T-helper 1 cell treated with Interleukin-12 subunit alpha and Interleukin-12 subunit beta and Interleukin-4 antibody, amounts not matched to agents 30 ng/mL and 1 ng/mL, for 36 hours (primary cell): ENCODE measurements at regions not wholly inside any gene's neighbourhood (a gene's known extent, or its start where the extent isn't known, plus 50 kb on each side); places are given as distances from the start of the nearest gene placed in this dataset.

Experiments used
- intact Hi-C: fragments of 100-400 bp; cut with micrococcal nuclease; formaldehyde crosslinking; loops from one replicate; pipeline ENCODE4 v1.15.1; 2024

DNA sequence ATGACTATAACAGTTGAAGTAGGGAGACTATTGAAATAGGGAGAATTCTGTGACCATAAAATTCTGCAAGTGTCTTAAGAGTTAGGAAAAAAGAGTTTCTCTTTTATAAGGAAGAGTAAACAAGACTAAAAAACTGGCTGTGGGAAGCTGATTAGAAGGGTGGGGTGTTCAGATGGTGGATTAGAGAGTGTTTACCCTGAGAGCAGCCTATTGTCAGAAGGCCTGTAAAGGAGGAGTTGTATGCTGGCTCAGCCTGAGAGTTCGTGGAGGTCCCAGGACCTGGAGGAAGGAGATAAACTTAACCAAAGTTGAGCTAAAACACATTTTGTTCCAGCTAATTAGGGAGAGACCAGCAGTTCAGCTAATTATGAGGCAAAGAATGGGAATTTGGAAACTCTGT lies 629.7 kb downstream of the PCDH7 start:
- intact Hi-C loops = no loop called here

DNA sequence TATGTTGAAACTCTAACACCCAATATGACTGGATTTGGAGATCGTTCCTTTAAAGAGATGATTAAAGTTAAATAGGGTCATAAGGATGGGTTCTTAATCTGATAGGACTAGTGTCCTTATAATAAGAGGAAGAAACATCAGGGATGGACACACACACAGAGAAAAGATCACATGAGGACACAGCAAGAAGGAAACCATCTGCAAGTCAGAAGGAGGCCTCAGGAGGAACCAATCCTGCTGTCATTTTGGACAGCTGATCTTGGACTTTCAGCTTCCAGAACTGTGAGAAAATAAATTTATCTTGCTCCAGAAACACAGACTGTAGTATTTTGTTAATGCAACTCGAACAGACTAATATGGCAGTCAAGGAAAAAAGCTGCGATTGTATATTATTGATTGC lies 631.5 kb downstream of the PCDH7 start:
- intact Hi-C loops = no loop called here

DNA sequence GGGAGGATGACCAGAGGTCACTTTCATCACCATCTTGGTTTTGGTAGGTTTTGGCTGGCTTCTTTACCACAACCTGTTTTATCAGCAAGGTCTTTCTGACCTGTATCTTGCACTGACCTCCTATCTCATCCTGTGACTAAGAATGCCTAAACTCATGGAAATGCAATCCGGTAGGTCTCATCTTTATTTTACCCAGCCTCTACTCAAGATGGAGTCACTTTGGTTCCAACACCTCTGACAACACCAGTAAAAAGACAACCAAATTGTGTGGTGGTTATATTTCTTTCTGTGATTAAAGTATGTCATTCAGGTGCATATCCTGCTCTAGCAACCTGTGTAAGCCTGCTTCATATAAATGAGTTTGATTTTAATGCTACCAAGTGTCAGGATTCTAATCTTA lies 636.7 kb downstream of the PCDH7 start:
- intact Hi-C loops = no loop called here

DNA sequence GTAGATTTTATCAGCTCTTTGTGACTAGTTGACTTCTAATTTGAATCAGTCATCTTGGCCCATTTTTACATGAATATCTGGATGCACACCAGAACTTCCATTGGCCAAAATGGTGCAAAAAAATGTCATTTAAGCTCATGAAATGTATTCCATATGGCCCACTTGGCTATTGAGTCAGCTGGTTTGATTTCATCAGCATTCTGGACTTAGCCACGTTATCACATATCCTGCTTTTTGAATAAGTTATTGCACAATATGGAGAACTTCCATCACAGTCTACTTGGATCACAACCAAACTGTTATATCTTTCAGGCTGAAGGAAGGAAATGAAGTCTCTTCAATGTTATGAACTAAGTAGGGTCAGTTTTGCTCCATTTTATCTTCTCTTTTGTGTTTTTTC lies 640.6 kb downstream of the PCDH7 start:
- intact Hi-C loops = no loop called here

DNA sequence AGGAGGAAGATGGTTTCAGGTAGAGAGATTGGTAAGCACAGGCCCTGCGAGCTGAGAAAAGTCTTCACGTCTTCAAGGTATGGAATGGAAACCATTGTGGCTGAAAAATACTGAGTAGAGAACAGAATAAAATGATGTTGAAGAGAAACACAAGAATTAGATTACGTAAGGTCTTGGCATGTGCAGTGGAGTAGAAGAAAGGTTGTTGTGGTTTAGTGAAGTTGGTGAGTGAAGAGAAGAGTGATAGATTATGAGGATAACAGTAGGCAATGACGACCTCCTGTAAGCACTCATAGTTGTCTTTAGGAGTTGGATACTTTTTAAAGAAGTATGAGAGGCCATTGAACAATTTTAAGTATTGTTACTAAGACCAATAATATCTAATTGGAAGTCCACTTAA lies 642.6 kb downstream of the PCDH7 start:
- intact Hi-C loops = no loop called here

DNA sequence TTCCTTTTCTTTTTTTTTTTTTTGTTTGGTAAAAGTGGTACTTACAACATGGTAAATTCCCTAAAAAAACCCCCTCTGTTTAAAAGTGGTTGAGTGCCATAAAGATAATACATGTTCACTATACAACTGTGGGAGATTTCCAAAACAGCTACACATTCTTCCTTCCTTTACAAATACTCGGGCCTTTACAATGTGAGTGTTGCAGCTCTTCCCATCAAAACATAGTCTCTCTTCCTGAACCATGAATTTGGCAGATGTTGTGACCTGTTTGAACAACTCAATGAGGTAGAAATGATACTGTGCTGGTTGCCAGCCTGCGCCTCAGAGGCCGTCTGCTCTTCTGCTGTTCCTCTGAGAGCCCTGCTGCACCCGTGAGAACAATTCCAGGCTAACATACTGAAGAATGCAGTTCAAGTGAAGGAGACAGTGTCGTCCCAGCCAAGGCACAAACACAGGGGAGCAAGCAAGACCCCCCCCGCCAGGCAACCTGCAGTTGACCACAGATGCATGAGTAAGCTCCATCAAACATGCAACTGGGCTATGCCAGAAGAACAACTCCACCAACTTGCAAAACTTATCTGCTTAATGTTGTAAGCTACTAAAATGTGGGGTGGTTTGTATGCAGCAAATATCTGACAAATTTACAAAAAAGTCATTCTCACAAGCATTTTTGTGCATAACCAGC lies 645.0 kb downstream of the PCDH7 start:
- intact Hi-C loops = no loop called here

DNA sequence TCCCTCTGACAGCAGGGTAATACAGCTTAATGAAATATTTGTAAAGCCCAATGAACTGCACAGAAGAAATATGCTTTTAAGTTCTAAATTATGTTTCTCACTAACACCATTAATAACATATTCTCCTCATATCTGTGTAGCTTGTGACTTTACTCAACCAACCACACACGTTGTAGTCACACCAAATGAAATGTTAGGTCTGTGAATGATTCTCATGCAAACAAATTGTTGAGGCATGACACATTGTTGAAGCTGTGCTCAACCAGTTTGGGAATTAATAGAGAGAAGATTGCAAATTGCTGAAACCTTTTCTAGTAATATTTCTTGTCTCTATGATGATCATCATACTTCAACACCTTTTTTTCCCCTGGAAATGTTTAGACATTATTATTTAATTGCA lies 645.9 kb downstream of the PCDH7 start:
- intact Hi-C loops = no loop called here

DNA sequence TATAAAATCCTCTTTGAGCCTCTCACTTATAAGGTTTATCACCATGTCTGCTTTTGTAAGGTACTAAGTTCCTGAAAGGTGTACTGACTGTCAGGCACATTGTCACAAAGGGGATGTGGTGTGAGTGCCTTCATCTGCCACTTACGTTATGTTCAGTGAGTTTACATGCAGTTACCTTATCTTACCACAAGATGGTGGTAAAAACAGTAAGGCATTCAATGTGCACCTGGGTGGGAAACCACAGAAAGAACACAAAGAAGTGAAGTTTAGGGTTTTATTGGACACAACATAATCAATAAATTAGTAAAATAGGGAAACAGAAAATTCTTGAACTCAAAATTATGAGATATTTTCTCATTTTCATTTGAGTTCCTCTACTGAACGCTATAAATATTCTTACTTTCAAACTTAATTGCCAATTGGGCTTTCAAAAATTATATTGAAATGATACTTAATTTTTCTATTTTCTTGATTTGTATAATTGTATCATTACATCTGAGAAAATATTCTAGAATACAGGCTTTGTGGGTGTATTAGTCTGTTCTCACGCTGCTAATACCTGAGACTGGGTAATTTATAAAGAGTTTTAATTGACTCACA lies 650.8 kb downstream of the PCDH7 start:
- intact Hi-C loops = no loop called here

DNA sequence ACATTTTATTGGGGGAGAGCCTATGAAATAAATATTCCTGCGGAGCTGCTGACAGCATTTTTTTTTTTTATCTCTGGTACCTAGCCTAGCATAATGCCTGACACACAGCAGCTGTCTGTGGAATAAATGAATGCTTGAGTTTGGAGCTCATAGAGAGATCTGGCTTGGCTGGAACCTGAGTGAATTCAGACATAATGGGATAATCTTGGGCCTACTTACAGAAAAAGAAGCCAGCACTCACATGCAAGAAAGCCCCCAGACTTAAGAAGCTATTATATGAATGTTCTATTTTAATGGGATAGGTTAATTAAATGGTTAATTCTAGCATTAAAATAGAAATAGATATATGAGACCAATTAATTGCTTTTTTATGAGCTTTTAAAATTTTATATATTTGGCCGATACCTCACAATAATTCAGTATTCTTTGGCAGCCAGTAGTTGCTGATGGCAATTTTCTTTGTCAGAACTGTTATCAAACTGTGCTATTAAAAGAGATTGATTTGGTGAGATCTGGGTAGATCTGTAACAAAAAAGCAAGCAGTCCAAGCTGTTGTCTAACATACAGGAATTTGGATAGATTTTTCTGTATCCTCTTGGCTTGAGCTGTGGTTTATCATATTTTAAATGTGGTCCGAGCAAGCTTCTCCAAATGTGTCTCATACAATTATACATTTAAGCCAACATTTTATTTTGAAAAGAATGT lies 654.2 kb downstream of the PCDH7 start:
- intact Hi-C loops = no loop called here

DNA sequence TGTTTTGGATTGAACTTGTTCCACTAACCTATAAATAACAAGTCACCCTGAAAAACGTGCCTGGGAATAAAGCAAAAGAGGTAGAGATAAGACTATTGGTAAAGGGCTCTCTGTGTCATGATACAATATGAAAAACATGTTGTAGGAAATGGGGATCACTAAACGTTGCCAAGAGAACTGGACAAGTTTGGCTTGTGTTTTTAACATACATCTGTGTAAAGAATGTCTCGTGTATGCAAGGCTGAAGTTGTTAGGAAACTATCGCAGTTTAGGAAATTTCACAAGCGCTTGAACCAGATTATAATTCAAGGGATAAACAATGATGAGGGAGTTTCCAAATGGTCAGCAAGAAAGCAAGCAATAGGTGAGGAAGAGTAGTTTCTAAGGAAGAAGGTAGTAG lies 655.8 kb downstream of the PCDH7 start:
- intact Hi-C loops = no loop called here

DNA sequence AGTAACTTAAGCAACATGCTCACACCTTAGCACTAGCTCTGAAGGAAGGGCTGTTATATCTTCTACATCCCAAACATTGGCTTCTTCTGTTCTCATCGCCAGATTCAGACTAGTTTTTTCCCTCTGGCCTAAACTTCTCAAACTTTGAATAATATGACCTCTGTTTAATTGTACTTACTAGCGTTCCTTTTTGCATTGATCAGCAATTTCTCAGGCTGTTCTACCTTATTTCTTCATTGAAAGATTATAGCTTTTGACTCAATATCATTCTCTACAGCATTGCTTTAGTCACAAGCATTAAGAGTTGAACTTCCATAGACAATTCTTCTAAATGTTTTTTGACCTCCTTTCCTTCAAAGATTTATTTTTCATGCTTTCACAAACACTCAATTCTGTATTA lies 659.2 kb downstream of the PCDH7 start:
- intact Hi-C loops = no loop called here

DNA sequence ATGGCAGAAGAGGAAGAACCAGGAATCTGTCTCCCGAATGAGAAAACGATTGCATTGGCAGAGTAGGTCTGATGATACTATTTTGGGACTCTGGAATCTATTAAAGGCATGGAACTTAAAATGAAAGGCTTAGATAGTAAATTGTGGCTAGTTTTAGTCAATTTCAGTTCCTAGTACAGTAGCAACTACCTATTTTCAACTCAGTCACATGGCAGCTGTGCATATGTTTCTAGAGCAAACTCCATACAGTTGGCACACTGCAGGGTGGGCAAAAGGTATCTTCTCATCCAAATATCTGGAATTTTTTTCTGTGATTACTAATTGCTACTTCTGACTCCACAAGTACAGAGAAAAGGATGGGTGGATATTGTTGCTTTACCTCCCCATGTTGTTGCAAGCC lies 663.6 kb downstream of the PCDH7 start:
- intact Hi-C loops = no loop called here

DNA sequence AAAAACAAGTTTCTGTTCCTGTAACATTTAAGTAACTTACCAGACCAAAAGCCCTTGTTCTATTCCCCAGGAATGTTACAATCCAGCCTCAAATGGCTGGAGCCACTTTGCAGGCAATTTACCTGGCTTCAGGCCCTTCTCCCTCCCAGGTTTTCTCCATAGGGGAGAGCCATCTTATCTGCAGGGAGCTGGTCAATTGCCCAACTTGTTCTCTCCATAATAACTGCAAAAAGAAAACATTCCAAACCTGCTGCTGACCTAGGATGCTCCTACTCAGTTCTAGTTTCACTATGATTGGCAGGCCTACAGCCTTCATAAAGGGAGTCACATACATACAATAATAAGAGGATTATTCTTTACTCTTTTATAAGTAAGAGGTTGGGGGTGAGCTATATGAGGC lies 670.7 kb downstream of the PCDH7 start:
- intact Hi-C loops = no loop called here

DNA sequence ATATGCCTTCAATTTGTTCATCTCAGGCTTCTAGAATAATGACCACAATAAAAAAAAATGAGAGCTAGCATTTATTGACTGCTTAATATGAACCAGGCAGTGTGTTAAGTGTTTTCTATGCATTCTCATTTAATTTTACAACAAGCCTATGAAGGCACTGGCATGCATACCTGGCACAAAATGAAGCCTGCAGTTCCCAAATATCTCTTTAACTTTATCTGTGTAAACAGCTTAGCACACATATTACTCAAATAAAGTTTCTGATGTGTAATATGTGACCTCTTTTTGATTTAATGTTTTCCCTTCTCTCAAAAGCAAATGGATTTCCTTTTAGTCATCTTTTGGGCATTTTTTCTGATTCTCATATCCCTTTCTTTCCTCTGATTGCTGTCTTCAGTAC lies 671.8 kb downstream of the PCDH7 start:
- intact Hi-C loops = no loop called here

DNA sequence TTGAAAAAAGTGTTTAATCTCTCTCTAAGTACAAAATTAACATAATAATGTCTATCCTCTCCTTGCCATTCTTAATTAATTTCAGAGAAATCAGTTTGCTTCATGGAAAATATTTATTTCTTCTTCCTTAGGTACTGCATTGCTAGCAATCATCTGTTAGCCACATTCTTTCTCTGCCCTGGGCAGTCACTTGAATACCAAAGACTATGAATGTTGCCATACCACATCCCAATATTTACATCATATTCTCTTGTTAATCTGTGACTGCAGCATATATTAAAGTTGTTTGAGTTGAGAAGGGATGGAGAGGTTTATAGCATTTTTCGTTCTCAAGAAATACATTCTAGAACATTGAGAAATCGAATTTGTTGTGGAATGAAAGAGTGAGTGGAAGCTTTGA lies 672.8 kb downstream of the PCDH7 start:
- intact Hi-C loops = no loop called here

DNA sequence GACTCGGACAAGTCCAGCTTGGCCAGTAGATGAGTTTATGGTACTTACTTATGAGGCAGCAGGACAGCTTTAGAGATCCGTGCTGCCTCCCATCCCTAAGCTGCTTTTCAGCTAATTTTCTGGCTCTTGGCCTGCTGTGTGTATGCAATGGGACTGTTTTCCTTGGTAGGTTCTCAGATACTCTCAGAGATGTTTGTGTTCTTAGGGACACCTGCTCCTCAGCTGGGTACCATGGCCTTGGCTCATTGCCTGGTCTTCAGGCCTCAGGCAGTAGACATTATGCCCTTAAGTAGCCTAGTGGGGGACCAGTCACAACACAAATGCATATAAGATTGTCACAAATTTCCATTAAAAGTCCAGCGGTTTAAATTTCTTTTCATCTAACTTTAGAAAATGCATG lies 688.0 kb downstream of the PCDH7 start:
- intact Hi-C loops = no loop called here

DNA sequence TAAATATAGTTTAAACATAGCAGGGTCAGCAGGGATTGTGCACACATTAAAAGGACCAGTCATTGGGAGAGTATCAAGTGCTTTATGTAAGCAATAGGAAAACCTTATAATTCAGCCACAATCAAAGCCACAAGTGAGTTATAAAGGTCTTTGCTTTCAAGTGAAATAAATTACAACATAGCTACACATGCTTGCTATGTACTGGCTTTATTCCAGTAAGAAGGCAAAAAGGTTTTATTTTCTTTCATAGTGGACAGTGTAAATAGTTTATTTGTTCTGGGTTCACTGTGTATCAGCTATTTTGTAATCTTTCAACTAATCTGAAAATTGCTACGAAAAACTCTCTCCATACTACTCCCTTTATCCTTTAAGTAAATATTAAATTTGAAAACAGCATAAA lies 691.4 kb downstream of the PCDH7 start:
- intact Hi-C loops = no loop called here

DNA sequence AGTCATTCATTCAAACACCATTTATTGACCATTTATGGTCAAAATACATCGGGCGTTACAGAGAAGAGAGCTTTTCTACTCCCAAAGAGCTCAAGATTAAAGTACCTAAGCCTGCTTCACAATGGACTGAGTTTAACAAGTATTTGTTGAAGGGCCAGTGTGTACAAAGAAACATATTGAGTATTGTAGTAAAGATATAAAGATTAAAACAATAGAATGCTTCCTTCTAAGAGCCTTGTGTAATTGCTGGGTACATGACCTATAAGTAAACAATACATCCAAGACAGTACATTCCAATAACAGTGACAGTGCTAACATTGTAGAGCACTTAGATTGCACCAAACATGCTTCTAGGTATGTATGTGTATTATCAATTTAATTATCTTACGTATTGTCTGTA lies 695.5 kb downstream of the PCDH7 start:
- intact Hi-C loops = no loop called here

DNA sequence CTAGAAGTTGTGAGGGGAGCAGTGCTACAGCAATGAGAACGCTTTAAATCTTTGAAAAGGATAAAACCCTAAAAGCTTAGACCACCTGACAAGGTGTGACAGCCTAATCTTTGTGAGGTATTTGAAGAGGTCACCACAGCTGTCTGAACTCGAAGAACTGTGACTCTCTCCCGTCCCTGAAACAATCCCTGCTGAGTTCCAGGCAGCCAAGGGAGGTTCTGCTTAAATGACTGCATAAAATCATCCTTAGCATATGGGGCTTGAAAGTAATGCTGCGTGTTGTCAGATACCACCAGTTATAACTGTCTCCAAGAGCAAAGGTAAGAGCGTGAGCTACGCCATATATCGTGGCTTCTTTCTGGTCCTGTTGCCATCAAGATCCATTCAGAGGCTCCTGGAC lies 696.3 kb downstream of the PCDH7 start:
- intact Hi-C loops = no loop called here

DNA sequence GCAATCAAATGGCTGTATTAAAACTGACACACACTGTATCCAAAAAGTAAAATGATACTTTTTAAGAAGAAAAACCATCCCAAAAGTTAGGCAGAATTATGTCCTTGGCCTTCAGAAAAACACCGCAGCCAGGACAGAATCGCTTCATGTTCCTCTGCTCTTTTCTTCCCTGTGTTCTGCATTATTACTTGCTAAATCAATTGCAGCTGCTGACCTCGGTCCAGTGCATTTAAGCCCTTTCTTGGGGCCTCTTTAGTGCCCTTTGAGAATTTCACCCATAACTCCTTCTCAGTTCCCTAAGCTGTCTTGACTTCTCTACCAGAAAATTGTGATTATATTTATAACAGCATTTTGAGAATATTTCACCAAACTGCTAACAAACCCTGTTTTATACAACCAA lies 696.9 kb downstream of the PCDH7 start:
- intact Hi-C loops = no loop called here

DNA sequence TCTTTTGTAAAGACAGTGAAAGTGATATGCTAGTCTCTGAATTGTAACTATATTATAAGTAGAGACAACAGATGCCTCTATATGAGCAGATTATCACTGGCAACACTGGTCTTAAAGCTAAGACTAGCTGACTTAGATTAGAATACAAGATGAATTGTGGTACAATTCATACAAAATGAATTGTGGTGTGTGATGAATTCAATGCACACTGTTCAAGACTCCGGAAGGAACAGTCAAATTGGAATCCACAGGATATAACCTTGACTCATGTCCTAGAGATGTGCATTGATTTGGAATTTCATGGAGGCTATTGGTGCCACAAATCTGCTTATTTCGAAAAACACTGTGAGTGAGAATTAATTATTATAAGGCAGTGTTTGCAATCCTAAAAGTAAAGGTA lies 701.8 kb downstream of the PCDH7 start:
- intact Hi-C loops = no loop called here

DNA sequence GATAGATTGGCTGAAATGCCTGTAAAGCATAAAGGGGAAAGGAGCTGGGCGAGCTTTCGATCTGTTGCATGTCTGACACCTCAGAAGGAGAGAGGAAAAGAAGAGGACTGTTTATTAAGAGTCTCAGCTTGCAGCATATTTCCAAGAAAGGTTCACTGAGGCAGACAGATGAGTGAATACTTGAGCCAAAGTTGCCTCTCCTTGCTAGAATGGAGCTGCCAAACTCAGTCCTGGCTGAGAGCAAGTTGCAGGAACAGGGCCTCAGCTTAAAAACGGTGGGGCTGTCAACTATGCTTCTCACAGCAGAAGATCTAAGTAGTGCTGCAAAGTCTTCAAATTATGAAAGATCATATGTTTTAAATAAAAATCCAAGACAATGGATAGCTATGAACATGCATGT lies 707.5 kb downstream of the PCDH7 start:
- intact Hi-C loops = no loop called here

DNA sequence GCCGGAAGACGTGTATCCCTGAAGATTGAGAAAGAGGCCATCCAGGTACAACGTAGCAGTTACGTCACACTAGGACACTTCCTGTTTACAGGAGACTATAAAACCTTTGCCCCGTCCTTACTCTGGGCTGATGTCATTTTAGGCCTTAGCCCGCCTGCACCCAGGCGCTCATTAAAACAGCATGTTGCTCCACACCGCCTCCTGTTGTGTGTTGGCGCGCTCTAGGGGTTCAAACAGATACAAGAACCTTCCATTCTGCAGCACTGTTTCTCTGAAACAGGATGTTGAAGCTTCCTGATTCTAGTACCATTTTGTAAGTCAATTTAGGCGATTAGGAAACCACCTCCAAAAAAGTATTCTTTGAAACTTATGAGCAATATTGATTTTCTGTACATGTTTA lies 722.1 kb downstream of the PCDH7 start:
- intact Hi-C loops = no loop called here
